ENCODE measurements at regions not wholly inside any gene's neighbourhood (a gene's known extent, or its start where the extent isn't known, plus 50 kb on each side); places are given as distances from the start of the nearest gene placed in this dataset.

- intact Hi-C loops (cut with micrococcal nuclease) = no loop called here
- no peak for TF ChIP-seq CTCF (IDR thresholded peaks at IDR 0.05)
- no peaks in the 10 kb centered on the region for H3K36me3 Mint-ChIP-seq (ENCODE audit: low read depth)
- ChIA-PET CTCF (interaction anchor here (0.8 kb wide), 1 partner anchor 79 kb away, joined by 3 read pairs; no protein-coding TSS in a partner anchor), POLR2A (no interaction called here)
- H3K4me1 Mint-ChIP-seq (ENCODE audit: low read depth) = no peaks in the 10 kb centered on the region
- no peaks in the 10 kb centered on the region for H3K9me3 Mint-ChIP-seq
- no peak overlapping the region for H3K4me3 Mint-ChIP-seq
- DNase-seq (no peak), ATAC-seq (no peak)
- H3K27ac Mint-ChIP-seq = no peak overlapping the region
- peaks cover 6% of the 10 kb centered on the region for H3K27me3 Mint-ChIP-seq
These were observed 129.1 kb downstream of the MACROH2A1 start for GRCh38 chr5:135269931-135270421.

GRCh38 chr5:135269199-135269598, 129.8 kb downstream of the MACROH2A1 start:
- no peak overlapping the region for H3K27ac Mint-ChIP-seq
- no peaks in the 10 kb centered on the region for H3K36me3 Mint-ChIP-seq (ENCODE audit: low read depth)
- TF ChIP-seq CTCF (IDR thresholded peaks at IDR 0.05) = no peak
- intact Hi-C loops (cut with micrococcal nuclease) = no loop called here
- ChIA-PET POLR2A (no interaction called here), CTCF (interaction anchor here (0.8 kb wide), 1 partner anchor 78 kb away, joined by 3 read pairs; no protein-coding TSS in a partner anchor)
- peaks cover 6% of the 10 kb centered on the region for H3K27me3 Mint-ChIP-seq
- H3K9me3 Mint-ChIP-seq = no peaks in the 10 kb centered on the region
- ATAC-seq (no peak), DNase-seq (no peak)
- no peak overlapping the region for H3K4me3 Mint-ChIP-seq
- no peaks in the 10 kb centered on the region for H3K4me1 Mint-ChIP-seq (ENCODE audit: low read depth)

- intact Hi-C loops (cut with micrococcal nuclease) = no loop called here
These were observed 132.1 kb downstream of the MACROH2A1 start for GRCh38 chr5:135266975-135267374.

GRCh38 chr5:135266303-135266635, 132.8 kb downstream of the MACROH2A1 start:
- POLR2A ChIA-PET = no interaction called here
- intact Hi-C loops (cut with micrococcal nuclease) = no loop called here
- no peak for ATAC-seq
- Mint-ChIP-seq H3K36me3 (ENCODE audit: low read depth) (no peaks in the 10 kb centered on the region), H3K4me3 (no peak overlapping the region), H3K9me3 (no peaks in the 10 kb centered on the region), H3K4me1 (ENCODE audit: low read depth) (no peaks in the 10 kb centered on the region), H3K27ac (no peak overlapping the region), H3K27me3 (peaks cover 6% of the 10 kb centered on the region)
- no peak for DNase-seq
- no peak for TF ChIP-seq CTCF (IDR thresholded peaks at IDR 0.05)
- CTCF ChIA-PET = no interaction called here

More at GRCh38 chr5:135266975-135267374, 132.1 kb downstream of the MACROH2A1 start:
- TF ChIP-seq CTCF (IDR thresholded peaks at IDR 0.05) = no peak
- POLR2A ChIA-PET = no interaction called here
- no peaks in the 10 kb centered on the region for H3K4me1 Mint-ChIP-seq (ENCODE audit: low read depth)
- no peak overlapping the region for H3K4me3 Mint-ChIP-seq
- H3K9me3 Mint-ChIP-seq = no peaks in the 10 kb centered on the region
- CTCF ChIA-PET = no interaction called here
- no peaks in the 10 kb centered on the region for H3K36me3 Mint-ChIP-seq (ENCODE audit: low read depth)
- DNase-seq (no peak), ATAC-seq (no peak)
- peaks cover 6% of the 10 kb centered on the region for H3K27me3 Mint-ChIP-seq
- no peak overlapping the region for H3K27ac Mint-ChIP-seq

- DNase-seq (no peak), ATAC-seq (no peak)
- H3K36me3 Mint-ChIP-seq (ENCODE audit: low read depth) = no peaks in the 10 kb centered on the region
- peaks cover 6% of the 10 kb centered on the region for H3K27me3 Mint-ChIP-seq
- peaks cover under 1% of the 10 kb centered on the region for H3K9me3 Mint-ChIP-seq
- TF ChIP-seq CTCF (IDR thresholded peaks at IDR 0.05) = no peak
- no peaks in the 10 kb centered on the region for H3K4me1 Mint-ChIP-seq (ENCODE audit: low read depth)
- CTCF ChIA-PET = no interaction called here
- intact Hi-C loops (cut with micrococcal nuclease) = no loop called here
- no peak overlapping the region for H3K4me3 Mint-ChIP-seq
- H3K27ac Mint-ChIP-seq = no peak overlapping the region
- POLR2A ChIA-PET = no interaction called here
These were observed 133.3 kb downstream of the MACROH2A1 start for GRCh38 chr5:135265497-135266302.
